Activated CD8-positive, alpha-beta T cell treated with anti-CD3 and anti-CD28 coated beads for 36 hours (primary cell): ENCODE measurements at regions not wholly inside any gene's neighbourhood (a gene's known extent, or its start where the extent isn't known, plus 50 kb on each side); places are given as distances from the start of the nearest gene placed in this dataset.

Source experiments
- ATAC-seq: fragments of 200-7000 bp; cut with Tn5 transposase; one replicate; pipeline ENCODE4 v1.10.0; 2021; ENCODE audit warnings: mild to moderate bottlenecking, moderate library complexity
- CTCF ChIA-PET: fragments of 350-600 bp; sonication (Branson Sonifier 250); formaldehyde crosslinking; loops from one replicate; lab custom pipeline; 2021; ENCODE audit warnings: antibody characterized with exemption; lab: Charles Lee
- POLR2A ChIA-PET: fragments of 350-600 bp; sonication (Branson Sonifier 250); formaldehyde crosslinking; loops from one replicate; lab custom pipeline; 2021; ENCODE audit warnings: antibody characterized with exemption; lab: Charles Lee
- DNase-seq: peaks from one replicate; pipeline ENCODE4 v3.0.0-alpha.2; 2020
- H3K27ac Mint-ChIP-seq: one replicate; pipeline ENCODE4 v1.8.0; 2021; ENCODE audit warnings: mild to moderate bottlenecking, mixed read lengths
- H3K27me3 Mint-ChIP-seq: one replicate; pipeline ENCODE4 v1.8.0; 2021; ENCODE audit warnings: mixed read lengths
- H3K36me3 Mint-ChIP-seq: one replicate; pipeline ENCODE4 v1.8.0; 2021; ENCODE audit warnings: low read depth, mixed read lengths
- H3K4me1 Mint-ChIP-seq: one replicate; pipeline ENCODE4 v1.8.0; 2021; ENCODE audit warnings: low read depth, mixed read lengths
- H3K4me3 Mint-ChIP-seq: one replicate; pipeline ENCODE4 v1.8.0; 2021; ENCODE audit warnings: mild to moderate bottlenecking, moderate library complexity, mixed read lengths
- H3K9me3 Mint-ChIP-seq: one replicate; pipeline ENCODE4 v1.8.0; 2021; ENCODE audit warnings: mixed read lengths
- CTCF ChIP-seq: fragments of 200-600 bp; IDR thresholded peaks from one replicate; pipeline ENCODE4 v1.8.0; 2022; ENCODE audit warnings: antibody characterized with exemption, mild to moderate bottlenecking
- intact Hi-C: fragments of 100-400 bp; cut with micrococcal nuclease; formaldehyde crosslinking; loops from one replicate; pipeline ENCODE4 v1.10.0; 2022

GRCh38 chr20:22916021-22916842 lies 118.9 kb upstream of the SSTR4 start:
- DNase-seq (no peak), ATAC-seq (no peak)
- Mint-ChIP-seq H3K27me3 (peaks cover 3% of the 10 kb centered on the region), H3K4me1 (no peaks in the 10 kb centered on the region), H3K27ac (no peak overlapping the region), H3K4me3 (no peak overlapping the region), H3K36me3 (no peaks in the 10 kb centered on the region), H3K9me3 (peaks cover 7% of the 10 kb centered on the region)
- intact Hi-C loops = no loop called here
- TF ChIP-seq CTCF = no peak
- CTCF ChIA-PET = no interaction called here
- POLR2A ChIA-PET = no interaction called here

GRCh38 chr20:22918286-22918983 lies 116.7 kb upstream of the SSTR4 start:
- ATAC-seq = no peak
- H3K27ac Mint-ChIP-seq = no peak overlapping the region
- no peak for TF ChIP-seq CTCF
- H3K9me3 Mint-ChIP-seq = peaks cover 7% of the 10 kb centered on the region
- no peak for DNase-seq
- ChIA-PET CTCF (no interaction called here), POLR2A (no interaction called here)
- no peak overlapping the region for H3K4me3 Mint-ChIP-seq
- intact Hi-C loops = no loop called here
- no peaks in the 10 kb centered on the region for H3K36me3 Mint-ChIP-seq
- H3K27me3 Mint-ChIP-seq = peaks cover 3% of the 10 kb centered on the region
- no peaks in the 10 kb centered on the region for H3K4me1 Mint-ChIP-seq

GRCh38 chr20:22920898-22921297 lies 114.2 kb upstream of the SSTR4 start:
- H3K4me1 Mint-ChIP-seq = no peaks in the 10 kb centered on the region

GRCh38 chr20:22921595-22922421 lies 113.3 kb upstream of the SSTR4 start:
- ChIA-PET POLR2A (no interaction called here), CTCF (no interaction called here)
- Mint-ChIP-seq H3K4me3 (no peak overlapping the region), H3K27me3 (peaks cover 3% of the 10 kb centered on the region), H3K4me1 (no peaks in the 10 kb centered on the region), H3K9me3 (no peaks in the 10 kb centered on the region), H3K36me3 (no peaks in the 10 kb centered on the region), H3K27ac (no peak overlapping the region)
- intact Hi-C loops = no loop called here
- no peak for TF ChIP-seq CTCF
- ATAC-seq (no peak), DNase-seq (no peak)

More at GRCh38 chr20:22920898-22921297, 114.2 kb upstream of the SSTR4 start:
- POLR2A ChIA-PET = no interaction called here
- Mint-ChIP-seq H3K9me3 (no peaks in the 10 kb centered on the region), H3K27me3 (peaks cover 3% of the 10 kb centered on the region), H3K4me3 (no peak overlapping the region), H3K27ac (no peak overlapping the region), H3K36me3 (no peaks in the 10 kb centered on the region)
- intact Hi-C loops = no loop called here
- DNase-seq (no peak), ATAC-seq (no peak)
- no peak for TF ChIP-seq CTCF
- CTCF ChIA-PET = interaction anchor here (0.6 kb wide), 1 partner anchor 21 kb away, joined by 3 read pairs; no protein-coding TSS in a partner anchor
